ENCODE measurements at regions not wholly inside any gene's neighbourhood (a gene's known extent, or its start where the extent isn't known, plus 50 kb on each side); places are given as distances from the start of the nearest gene placed in this dataset.

DNA sequence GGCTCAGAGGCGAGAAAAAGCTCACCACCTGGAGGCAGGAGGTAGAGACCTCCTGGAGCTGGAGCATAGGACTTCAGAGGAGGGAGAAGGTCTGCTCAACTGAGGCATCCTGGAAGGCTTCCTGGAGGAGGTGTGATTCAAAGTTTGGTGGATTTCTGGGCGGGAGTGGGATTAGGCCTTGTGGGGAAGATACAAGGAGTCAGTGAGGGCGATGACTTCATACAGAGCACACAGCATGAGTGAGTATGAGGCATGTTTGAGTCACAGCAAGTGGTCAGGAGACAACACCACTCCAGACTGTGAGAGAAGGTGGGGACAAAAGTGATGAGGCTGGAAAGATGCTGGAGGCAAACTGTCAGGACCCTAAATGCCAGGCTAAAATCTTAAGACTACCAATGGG, 77.6 kb downstream of the MATN1 start:
- no peak for TF ChIP-seq CTCF (conservative IDR thresholded peaks at IDR 0.05; ENCODE audit: low read depth, low read length)
- no peak overlapping the region for H3K4me3 ChIP-seq (ENCODE audit: low read depth, low read length)
- DNase-seq (ENCODE audit: low read depth) = peak; percentile 7

DNA sequence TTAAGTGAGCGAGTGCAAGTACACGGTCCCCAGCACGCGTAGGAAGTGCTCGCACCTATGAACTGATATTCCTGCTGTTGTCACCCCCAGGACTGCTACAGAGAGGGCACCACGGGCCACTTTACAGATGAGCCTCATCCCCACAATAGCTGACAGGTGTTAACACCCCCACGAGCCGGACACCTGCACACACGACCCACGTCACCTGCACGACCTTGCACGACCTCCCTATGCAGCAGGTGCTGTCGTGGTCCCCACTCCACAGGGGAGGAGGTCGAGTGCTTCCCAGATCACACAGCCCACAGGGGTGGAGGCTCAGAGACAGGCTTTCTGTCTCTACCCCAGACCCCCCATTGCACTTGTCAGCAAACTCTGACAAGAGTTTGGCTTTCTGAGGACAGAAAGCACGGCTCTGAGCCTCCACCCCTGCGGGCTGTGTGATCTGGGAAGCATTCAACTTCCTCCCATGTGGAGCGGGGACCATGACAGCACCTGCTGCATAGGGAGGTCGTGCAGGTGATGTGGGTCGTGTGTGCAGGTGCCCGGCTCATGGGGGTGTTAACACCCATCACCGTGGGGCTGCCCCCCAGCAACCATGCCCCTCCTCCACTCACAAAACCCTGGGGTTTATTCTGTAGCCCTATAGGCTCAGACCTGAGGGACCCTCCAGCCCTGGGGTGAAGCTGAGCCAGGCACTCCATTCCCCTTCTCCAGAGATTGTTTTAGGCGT, 80.8 kb downstream of the MATN1 start:
- H3K4me3 ChIP-seq (ENCODE audit: low read depth, low read length) = no peak overlapping the region
- TF ChIP-seq CTCF (conservative IDR thresholded peaks at IDR 0.05; ENCODE audit: low read depth, low read length) = no peak
- no peak for DNase-seq (ENCODE audit: low read depth)

DNA sequence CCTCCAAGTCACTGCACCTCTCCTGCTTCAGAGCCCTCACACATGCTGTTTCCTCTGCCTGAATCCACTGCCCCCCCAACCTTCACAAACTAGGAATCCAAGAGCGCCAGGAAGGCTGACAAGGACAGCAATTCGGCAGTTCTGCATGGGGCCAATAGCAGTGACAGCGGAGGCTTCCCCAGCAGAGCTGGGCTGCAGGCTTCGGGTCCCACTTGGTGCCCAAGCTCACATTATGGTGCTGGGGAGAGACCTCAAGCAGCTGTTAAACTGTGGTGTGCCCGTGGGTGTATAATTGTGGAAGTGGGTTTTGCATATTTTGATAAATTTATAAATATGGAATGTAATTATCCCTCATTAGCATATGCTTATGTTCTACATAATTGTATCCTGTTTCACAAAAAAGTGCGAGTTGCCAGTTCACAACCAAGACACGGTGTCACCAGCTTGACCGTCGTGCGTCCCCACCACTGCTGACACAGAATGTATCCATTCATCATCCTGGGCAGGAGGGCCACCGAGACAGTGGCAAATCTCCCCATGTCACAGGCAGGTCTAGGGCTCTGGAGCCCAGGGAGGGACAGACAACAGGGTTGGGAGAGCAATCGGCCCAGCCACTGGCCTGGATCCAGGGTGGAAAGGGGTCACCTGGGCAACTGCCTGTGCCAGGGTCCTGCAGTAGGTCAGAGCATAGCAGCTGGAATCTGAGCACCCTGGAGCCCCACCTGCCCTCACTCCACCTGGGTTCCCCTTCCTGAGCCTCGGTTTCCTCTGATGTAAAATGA, 81.6 kb downstream of the MATN1 start:
- no peak overlapping the region for H3K4me3 ChIP-seq (ENCODE audit: low read depth, low read length)
- no peak for TF ChIP-seq CTCF (conservative IDR thresholded peaks at IDR 0.05; ENCODE audit: low read depth, low read length)
- DNase-seq (ENCODE audit: low read depth) = no peak

DNA sequence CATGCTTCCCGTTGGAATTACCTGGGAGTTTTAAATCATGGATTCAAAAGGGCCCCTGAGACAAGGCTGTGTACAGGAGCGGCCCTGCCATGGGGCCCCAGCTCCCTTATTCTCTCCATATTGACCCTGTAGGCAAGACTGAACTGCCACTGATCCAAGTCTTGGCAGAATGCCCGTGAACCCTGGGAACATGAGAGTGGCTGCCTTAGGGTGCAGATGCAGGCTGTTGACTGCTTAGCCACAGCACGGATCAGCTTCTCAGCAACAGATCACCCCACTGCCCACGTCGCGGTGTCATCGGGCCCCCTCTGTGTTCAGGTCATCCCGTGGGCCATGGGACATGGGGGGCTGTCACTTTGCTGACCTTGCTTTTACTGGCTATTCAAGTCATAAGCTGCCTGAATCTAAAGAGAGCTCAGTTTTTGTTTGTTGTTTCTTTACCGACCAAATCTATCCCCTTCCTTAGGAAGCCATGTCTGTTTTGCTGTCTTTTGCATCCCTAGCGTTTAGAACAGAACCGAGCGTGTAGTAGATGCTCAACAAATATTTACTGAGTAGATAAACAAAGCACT, 83.4 kb downstream of the MATN1 start:
- no peak overlapping the region for H3K4me3 ChIP-seq (ENCODE audit: low read depth, low read length)
- TF ChIP-seq CTCF (conservative IDR thresholded peaks at IDR 0.05; ENCODE audit: low read depth, low read length) = no peak
- no peak for DNase-seq (ENCODE audit: low read depth)

DNA sequence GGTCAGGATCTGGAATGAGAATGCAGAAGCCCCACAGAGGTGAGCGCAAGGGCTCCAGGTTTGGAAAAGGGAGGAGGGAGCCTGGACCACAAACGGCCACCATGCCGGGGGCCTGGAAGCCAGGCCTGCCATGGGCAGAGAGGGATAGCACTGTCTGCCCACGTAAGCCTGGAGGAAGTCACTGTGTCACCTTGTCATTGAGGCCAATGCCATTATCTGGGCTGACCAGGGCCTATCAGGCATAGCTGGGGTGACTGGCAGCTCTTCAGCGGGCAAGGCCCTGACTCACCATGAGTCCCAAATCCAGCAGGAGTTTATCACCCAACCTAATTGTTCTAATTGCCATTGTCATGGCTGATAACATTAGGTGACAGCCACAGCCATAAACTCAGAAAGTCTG, 84.6 kb downstream of the MATN1 start:
- DNase-seq (ENCODE audit: low read depth) = no peak
- no peak overlapping the region for H3K4me3 ChIP-seq (ENCODE audit: low read depth, low read length)
- TF ChIP-seq CTCF (conservative IDR thresholded peaks at IDR 0.05; ENCODE audit: low read depth, low read length) = no peak

DNA sequence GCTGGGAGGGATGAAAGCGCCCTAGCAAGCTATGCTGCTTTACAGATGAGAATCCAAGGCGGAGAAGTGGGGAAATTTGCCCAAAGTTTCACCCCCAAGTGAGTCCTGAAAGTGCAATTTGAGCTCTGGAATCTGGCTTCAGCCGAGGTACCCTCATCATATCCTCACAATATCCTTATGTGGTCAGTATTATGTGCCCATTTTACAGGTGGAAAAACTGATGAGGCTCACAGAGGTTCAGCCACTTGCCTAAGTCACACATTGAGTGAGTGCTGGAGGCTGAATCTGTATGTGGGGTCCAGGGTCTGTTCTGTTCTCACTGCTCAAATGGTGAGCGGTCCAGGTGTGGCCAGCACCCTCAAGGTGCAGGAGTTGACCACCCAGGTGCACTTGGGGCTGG, 85.3 kb downstream of the MATN1 start:
- TF ChIP-seq CTCF (conservative IDR thresholded peaks at IDR 0.05; ENCODE audit: low read depth, low read length) = no peak
- H3K4me3 ChIP-seq (ENCODE audit: low read depth, low read length) = no peak overlapping the region
- no peak for DNase-seq (ENCODE audit: low read depth)

Data from choroid plexus epithelial cell (primary cell).